SK-MEL-5 (cell line): ENCODE measurements at regions not wholly inside any gene's neighbourhood (a gene's known extent, or its start where the extent isn't known, plus 50 kb on each side); places are given as distances from the start of the nearest gene placed in this dataset.

ENCODE experiments used
- DNase-seq: peaks from one replicate; pipeline ENCODE4 v3.0.0-alpha.2; 2016; ENCODE audit warnings: low read depth, low spot score
- in situ Hi-C: cut with HindIII; loops from 2 replicates; pipeline ENCODE4 v1.10.0; 2016; ENCODE audit warnings: low sequenced_read_pairs, high pct_unique_total_duplicates, low pct_unique_long_range_greater_than_20kb

- in situ Hi-C loops, result no loop called here
- no peak for DNase-seq
Observed at GRCh38 chr18:45402485-45403056, 212.7 kb upstream of the SLC14A2 start.

GRCh38 chr18:45403341-45404049, 211.8 kb upstream of the SLC14A2 start:
- in situ Hi-C loops, result no loop called here
- no peak for DNase-seq

- DNase-seq, result no peak
- in situ Hi-C loops, result no loop called here
Observed at GRCh38 chr18:45408218-45408617, 207.1 kb upstream of the SLC14A2 start.

- in situ Hi-C loops, result no loop called here
- DNase-seq, result no peak
Observed at GRCh38 chr18:45409971-45410370, 205.3 kb upstream of the SLC14A2 start.

GRCh38 chr18:45412577-45412976, 202.7 kb upstream of the SLC14A2 start:
- DNase-seq, result no peak
- in situ Hi-C loops, result no loop called here

- no peak for DNase-seq
- in situ Hi-C loops, result no loop called here
Observed at GRCh38 chr18:45413180-45413836, 202.0 kb upstream of the SLC14A2 start.

GRCh38 chr18:45415614-45416013, 199.7 kb upstream of the SLC14A2 start:
- no peak for DNase-seq
- in situ Hi-C loops, result no loop called here

- in situ Hi-C loops, result no loop called here
- DNase-seq, result no peak
Observed at GRCh38 chr18:45416168-45416567, 199.1 kb upstream of the SLC14A2 start.

GRCh38 chr18:45417392-45417791, 197.9 kb upstream of the SLC14A2 start:
- no peak for DNase-seq
- in situ Hi-C loops, result no loop called here

GRCh38 chr18:45423659-45424058, 191.6 kb upstream of the SLC14A2 start:
- no peak for DNase-seq
- in situ Hi-C loops, result no loop called here

GRCh38 chr18:45430041-45430440, 185.2 kb upstream of the SLC14A2 start:
- DNase-seq, result no peak
- in situ Hi-C loops, result no loop called here

GRCh38 chr18:45435810-45436209, 179.5 kb upstream of the SLC14A2 start:
- DNase-seq, result no peak
- in situ Hi-C loops, result no loop called here

- DNase-seq, result no peak
- in situ Hi-C loops, result no loop called here
Observed at GRCh38 chr18:45437366-45437765, 177.9 kb upstream of the SLC14A2 start.

GRCh38 chr18:45439851-45440645, 175.2 kb upstream of the SLC14A2 start:
- no peak for DNase-seq
- in situ Hi-C loops, result no loop called here

- in situ Hi-C loops, result no loop called here
- DNase-seq, result peak; percentile 47
Observed at GRCh38 chr18:45441110-45441847, 174.0 kb upstream of the SLC14A2 start.

GRCh38 chr18:45444040-45444439, 171.2 kb upstream of the SLC14A2 start:
- in situ Hi-C loops, result no loop called here
- no peak for DNase-seq

GRCh38 chr18:45447355-45448265, 167.7 kb upstream of the SLC14A2 start:
- DNase-seq, result no peak
- in situ Hi-C loops, result no loop called here
